NT2/D1 (cell line): ENCODE measurements at regions not wholly inside any gene's neighbourhood (a gene's known extent, or its start where the extent isn't known, plus 50 kb on each side); places are given as distances from the start of the nearest gene placed in this dataset.

Source experiments
- SUZ12 ChIP-seq: IDR thresholded peaks from 2 replicates; pipeline ENCODE4 v1.6.1; 2011; ENCODE audit not compliant: insufficient read length, insufficient read depth; ENCODE audit errors: extremely low read depth
- YY1 ChIP-seq: IDR thresholded peaks from 2 replicates; pipeline ENCODE4 v1.6.1; 2011; ENCODE audit not compliant: insufficient read length, insufficient read depth

- TF ChIP-seq YY1 (no peak), SUZ12 (no peak)
These were observed 544.7 kb upstream of the ROBO2 start for GRCh38 chr3:76495216-76495615.
